ENCODE measurements at regions not wholly inside any gene's neighbourhood (a gene's known extent, or its start where the extent isn't known, plus 50 kb on each side); places are given as distances from the start of the nearest gene placed in this dataset.

GRCh38 chr5:120913396-120913795 lies 449.3 kb downstream of the PRR16 start:
- Mint-ChIP-seq H3K27me3 (ENCODE audit: insufficient read depth, low read depth) (no peaks in the 10 kb centered on the region), H3K4me1 (peaks cover 2% of the 10 kb centered on the region), H3K36me3 (no peaks in the 10 kb centered on the region), H3K27ac (no peak overlapping the region), H3K4me3 (no peak overlapping the region), H3K9me3 (no peaks in the 10 kb centered on the region)
- H3K79me2 ChIP-seq (ENCODE audit: low read depth): no peaks in the 10 kb centered on the region
- TF ChIP-seq EZH2phosphoT487 (IDR thresholded peaks at IDR 0.05): no peak
- no peak for TF ChIP-seq EZH2 (IDR thresholded peaks at IDR 0.05)
- TF ChIP-seq CTCF (IDR thresholded peaks at IDR 0.05): no peak
- H3K4me2 ChIP-seq: no peak overlapping the region
- H3K4me3 ChIP-seq: no peak overlapping the region
- H3K9me3 ChIP-seq (ENCODE audit: low read depth): no peaks in the 10 kb centered on the region
- H3K36me3 ChIP-seq: no peaks in the 10 kb centered on the region
- no peak overlapping the region for H2AFZ ChIP-seq (replicated peaks)
- H4K20me1 ChIP-seq (ENCODE audit: low read depth): no peaks in the 10 kb centered on the region
- no peaks in the 10 kb centered on the region for H3F3A ChIP-seq (ENCODE audit: low read depth)
- DNase-seq (ENCODE audit: low spot score): peak; percentile 11
- no peaks in the 10 kb centered on the region for H3K4me1 ChIP-seq
- H3K27me3 ChIP-seq: no peaks in the 10 kb centered on the region
- H3K9ac ChIP-seq: no peak overlapping the region
- H3K27ac ChIP-seq: no peak overlapping the region

DNA sequence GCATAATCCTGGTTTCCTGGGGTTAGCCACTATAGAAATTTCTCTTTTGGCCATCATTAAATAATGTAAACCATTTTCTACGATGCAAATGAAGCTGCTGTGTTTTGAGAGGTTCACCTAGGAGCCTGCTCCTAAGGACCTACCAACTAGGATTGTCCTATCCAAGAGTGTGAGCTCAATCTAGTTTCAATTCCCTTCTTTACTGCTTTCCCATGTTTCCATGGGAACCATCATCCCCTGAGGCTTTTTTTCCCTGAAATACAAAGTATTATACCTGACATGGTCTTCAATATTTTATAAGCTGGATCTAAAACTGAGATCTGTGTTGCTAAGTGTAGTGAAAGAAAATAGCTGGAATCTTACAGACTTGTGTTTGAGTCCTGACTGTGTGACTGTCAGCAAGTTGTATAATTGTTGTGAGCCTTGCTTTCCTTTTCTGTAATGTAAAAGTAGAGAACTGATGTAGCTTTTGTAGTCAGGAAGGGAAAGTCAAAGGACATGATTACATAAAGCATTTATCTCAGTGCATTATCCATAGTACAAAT lies 453.2 kb downstream of the PRR16 start:
- no peaks in the 10 kb centered on the region for H3K79me2 ChIP-seq (ENCODE audit: low read depth)
- H3K27ac ChIP-seq: no peak overlapping the region
- H3K9me3 ChIP-seq (ENCODE audit: low read depth): no peaks in the 10 kb centered on the region
- no peak overlapping the region for H2AFZ ChIP-seq (replicated peaks)
- H3K9ac ChIP-seq: no peak overlapping the region
- H3F3A ChIP-seq (ENCODE audit: low read depth): no peaks in the 10 kb centered on the region
- no peaks in the 10 kb centered on the region for H3K27me3 ChIP-seq
- Mint-ChIP-seq H3K27me3 (ENCODE audit: insufficient read depth, low read depth) (no peaks in the 10 kb centered on the region), H3K4me3 (no peak overlapping the region), H3K9me3 (no peaks in the 10 kb centered on the region), H3K27ac (no peak overlapping the region), H3K4me1 (no peaks in the 10 kb centered on the region), H3K36me3 (no peaks in the 10 kb centered on the region)
- no peak for DNase-seq (ENCODE audit: low spot score)
- no peaks in the 10 kb centered on the region for H4K20me1 ChIP-seq (ENCODE audit: low read depth)
- H3K4me1 ChIP-seq: no peaks in the 10 kb centered on the region
- no peak for TF ChIP-seq EZH2phosphoT487 (IDR thresholded peaks at IDR 0.05)
- H3K36me3 ChIP-seq: no peaks in the 10 kb centered on the region
- H3K4me2 ChIP-seq: no peak overlapping the region
- H3K4me3 ChIP-seq: no peak overlapping the region

DNA sequence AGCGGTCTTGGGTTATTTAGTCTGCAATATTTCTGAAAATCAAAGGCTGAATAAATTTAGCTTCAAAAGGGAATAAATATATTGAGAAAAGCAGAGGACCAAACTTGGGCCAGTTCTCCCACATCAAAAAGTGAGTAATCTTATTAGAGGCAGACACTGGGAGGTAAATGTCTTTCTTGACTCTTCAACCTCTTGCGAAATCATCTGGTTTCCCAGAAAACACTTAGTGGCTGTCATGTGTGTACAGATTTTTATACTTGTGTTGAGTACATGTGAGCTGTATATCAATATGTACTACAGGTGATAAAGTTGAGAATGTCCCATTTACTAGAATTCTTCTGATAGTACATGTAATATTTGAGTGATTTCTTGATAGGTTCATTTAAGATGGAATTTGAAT lies 454.9 kb downstream of the PRR16 start:
- no peak overlapping the region for H3K27ac Mint-ChIP-seq
- H3K9ac ChIP-seq: no peak overlapping the region
- H3K27me3 ChIP-seq: no peaks in the 10 kb centered on the region
- H3K36me3 ChIP-seq: no peaks in the 10 kb centered on the region
- H3K79me2 ChIP-seq (ENCODE audit: low read depth): no peaks in the 10 kb centered on the region
- H3K4me2 ChIP-seq: no peak overlapping the region
- H3K36me3 Mint-ChIP-seq: no peaks in the 10 kb centered on the region
- H3K27me3 Mint-ChIP-seq (ENCODE audit: insufficient read depth, low read depth): no peaks in the 10 kb centered on the region
- no peaks in the 10 kb centered on the region for H3K4me1 Mint-ChIP-seq
- TF ChIP-seq EZH2phosphoT487 (IDR thresholded peaks at IDR 0.05) (no peak), CTCF (IDR thresholded peaks at IDR 0.05) (no peak), EZH2 (IDR thresholded peaks at IDR 0.05) (no peak)
- H3K9me3 Mint-ChIP-seq: no peaks in the 10 kb centered on the region
- DNase-seq (ENCODE audit: low spot score): no peak
- no peak overlapping the region for H2AFZ ChIP-seq (replicated peaks)
- H3K27ac ChIP-seq: no peak overlapping the region
- no peaks in the 10 kb centered on the region for H3F3A ChIP-seq (ENCODE audit: low read depth)
- H3K4me3 ChIP-seq: no peak overlapping the region
- no peaks in the 10 kb centered on the region for H4K20me1 ChIP-seq (ENCODE audit: low read depth)
- H3K4me3 Mint-ChIP-seq: no peak overlapping the region
- H3K4me1 ChIP-seq: no peaks in the 10 kb centered on the region
- no peaks in the 10 kb centered on the region for H3K9me3 ChIP-seq (ENCODE audit: low read depth)

GRCh38 chr5:120923026-120923425 lies 458.9 kb downstream of the PRR16 start:
- no peaks in the 10 kb centered on the region for H3K79me2 ChIP-seq (ENCODE audit: low read depth)
- TF ChIP-seq EZH2 (IDR thresholded peaks at IDR 0.05) (no peak), CTCF (IDR thresholded peaks at IDR 0.05) (no peak), EZH2phosphoT487 (IDR thresholded peaks at IDR 0.05) (no peak)
- no peak for DNase-seq (ENCODE audit: low spot score)
- no peak overlapping the region for H3K4me3 ChIP-seq
- H3K9me3 ChIP-seq (ENCODE audit: low read depth): no peaks in the 10 kb centered on the region
- H2AFZ ChIP-seq (replicated peaks): no peak overlapping the region
- no peaks in the 10 kb centered on the region for H3F3A ChIP-seq (ENCODE audit: low read depth)
- H3K27me3 Mint-ChIP-seq (ENCODE audit: insufficient read depth, low read depth): no peaks in the 10 kb centered on the region
- no peaks in the 10 kb centered on the region for H3K9me3 Mint-ChIP-seq
- no peak overlapping the region for H3K27ac Mint-ChIP-seq
- H3K4me2 ChIP-seq: no peak overlapping the region
- no peak overlapping the region for H3K4me3 Mint-ChIP-seq
- no peaks in the 10 kb centered on the region for H3K36me3 ChIP-seq
- no peaks in the 10 kb centered on the region for H3K27me3 ChIP-seq
- H3K9ac ChIP-seq: no peak overlapping the region
- no peaks in the 10 kb centered on the region for H4K20me1 ChIP-seq (ENCODE audit: low read depth)
- H3K27ac ChIP-seq: no peak overlapping the region
- H3K4me1 Mint-ChIP-seq: no peaks in the 10 kb centered on the region
- H3K4me1 ChIP-seq: no peaks in the 10 kb centered on the region
- no peaks in the 10 kb centered on the region for H3K36me3 Mint-ChIP-seq

Measured in neural progenitor cell (in vitro differentiated cells).